Fibroblast of skin of scalp (primary cell): ENCODE measurements at regions not wholly inside any gene's neighbourhood (a gene's known extent, or its start where the extent isn't known, plus 50 kb on each side); places are given as distances from the start of the nearest gene placed in this dataset.
"Not testable (repeated sequence)": the region's sequence is repeated elsewhere in the genome, so short reads cannot be mapped to it uniquely, and the experiment has no call there.

ENCODE experiments used
- DNase-seq: peaks from one replicate; pipeline ENCODE4 v3.0.0-alpha.2; 2013

DNA sequence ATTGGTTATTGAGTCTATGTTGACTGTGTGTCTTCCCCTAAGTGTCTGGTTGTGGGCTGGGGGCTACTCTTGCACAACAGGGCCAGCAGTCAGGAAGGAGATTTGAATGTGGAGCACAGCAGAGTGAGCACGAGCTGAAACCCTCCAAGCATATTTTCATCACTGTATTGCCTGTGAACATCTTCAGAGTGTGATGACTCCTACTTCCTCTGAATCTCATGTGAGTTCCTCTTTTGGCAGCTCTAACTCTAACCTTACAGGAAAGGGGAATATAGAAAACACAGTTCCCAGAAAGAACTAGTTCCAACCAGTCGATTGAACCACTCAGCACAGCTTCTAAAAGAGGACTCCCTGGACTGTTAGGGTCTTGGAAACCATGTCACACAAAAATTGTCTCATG lies 211.6 kb downstream of the RAP2B start:
- DNase-seq: no peak

DNA sequence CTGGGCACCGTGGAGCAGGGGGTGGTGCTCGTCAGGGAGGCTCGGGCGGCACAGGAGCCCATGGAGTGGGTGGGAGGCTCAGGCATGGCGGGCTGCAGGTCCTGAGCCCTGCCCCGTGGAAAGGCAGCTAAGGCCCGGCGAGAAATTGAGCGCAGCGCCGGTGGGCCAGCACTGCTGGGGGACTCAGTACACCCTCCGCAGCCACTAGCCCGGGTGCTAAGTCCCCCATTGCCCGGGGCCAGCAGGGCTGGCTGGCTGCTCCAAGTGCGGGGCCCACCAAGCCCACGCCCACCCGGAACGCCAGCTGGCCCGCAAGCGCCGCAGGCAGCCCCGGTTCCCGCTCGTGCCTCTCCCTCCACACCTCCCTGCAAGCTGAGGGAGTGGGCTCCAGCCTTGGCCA lies 216.3 kb downstream of the RAP2B start:
- DNase-seq: not testable (repeated sequence)

DNA sequence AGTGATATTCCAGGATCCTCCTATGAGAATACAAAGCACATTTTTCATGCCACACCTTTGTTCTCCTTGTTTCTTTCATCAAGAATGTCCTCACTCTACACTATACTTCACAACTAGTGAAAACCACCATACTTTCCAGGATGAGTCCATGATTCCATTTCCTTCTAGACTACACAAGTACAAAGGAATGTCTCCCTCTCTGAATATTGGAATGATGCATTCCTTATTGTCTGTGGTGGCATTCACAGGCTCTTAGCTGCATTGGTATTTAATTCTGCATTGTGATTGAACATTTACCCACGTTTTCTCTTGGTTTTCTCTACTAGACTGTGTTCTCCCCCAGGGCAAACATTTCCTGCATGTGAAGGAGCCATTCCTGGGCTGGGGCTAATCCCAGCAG lies 217.5 kb downstream of the RAP2B start:
- peak; percentile 85 for DNase-seq

DNA sequence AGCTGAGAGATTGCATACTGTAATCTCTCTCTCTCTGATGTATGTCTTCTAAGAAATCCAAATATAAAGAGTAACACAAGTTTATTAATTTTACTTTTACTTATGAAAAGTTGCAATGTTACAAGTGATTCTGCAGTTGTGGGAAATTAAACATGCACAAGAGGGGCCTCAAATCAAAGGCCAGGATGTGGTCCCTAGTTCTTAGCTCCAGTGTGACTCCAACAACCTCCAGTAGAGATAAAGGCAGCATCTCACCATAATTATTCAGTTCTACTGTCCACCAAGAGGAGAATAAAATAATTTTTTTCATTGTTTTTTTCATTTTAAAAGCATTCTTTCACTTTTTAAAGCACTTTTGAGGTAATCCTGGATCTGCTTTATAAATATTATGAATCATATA lies 223.3 kb downstream of the RAP2B start:
- no peak for DNase-seq

DNA sequence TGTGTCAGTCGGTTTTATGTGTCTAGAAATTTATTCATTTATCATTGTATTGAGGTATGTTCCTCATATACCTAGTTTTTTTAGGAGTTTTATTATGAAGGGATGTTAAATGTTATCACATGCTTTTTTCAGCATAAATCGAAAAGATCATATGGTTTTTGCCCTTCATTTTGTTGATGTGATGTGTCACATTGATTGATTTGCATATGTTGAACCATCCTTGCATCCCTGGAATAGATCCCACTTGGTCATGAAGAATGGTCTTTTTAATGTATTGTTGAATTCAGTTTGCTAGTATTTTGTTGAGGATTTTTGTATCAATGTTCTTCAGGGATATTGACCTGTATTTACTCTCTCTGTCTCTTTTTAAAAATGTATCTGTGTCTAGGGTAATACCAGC lies 230.3 kb downstream of the RAP2B start:
- DNase-seq: no peak

DNA sequence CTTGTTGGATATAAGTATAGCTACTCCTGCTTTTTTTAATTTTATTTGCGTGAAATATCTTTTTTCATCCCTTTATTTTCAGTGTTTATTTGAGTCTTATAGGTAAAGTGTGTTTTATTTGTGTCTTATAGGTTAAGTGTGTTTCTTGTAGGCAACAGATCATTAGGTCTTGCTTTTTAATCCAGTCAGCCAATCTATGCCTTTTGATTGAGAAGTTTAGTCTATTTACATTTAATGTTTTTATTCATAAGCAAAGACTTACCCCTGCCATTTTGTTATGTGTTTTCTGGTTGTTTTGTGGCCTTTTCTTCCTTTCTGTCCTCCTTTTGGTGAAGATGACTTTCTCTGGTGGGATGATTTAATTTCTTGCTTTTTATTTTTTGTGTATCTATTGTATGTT lies 232.0 kb downstream of the RAP2B start:
- no peak for DNase-seq

DNA sequence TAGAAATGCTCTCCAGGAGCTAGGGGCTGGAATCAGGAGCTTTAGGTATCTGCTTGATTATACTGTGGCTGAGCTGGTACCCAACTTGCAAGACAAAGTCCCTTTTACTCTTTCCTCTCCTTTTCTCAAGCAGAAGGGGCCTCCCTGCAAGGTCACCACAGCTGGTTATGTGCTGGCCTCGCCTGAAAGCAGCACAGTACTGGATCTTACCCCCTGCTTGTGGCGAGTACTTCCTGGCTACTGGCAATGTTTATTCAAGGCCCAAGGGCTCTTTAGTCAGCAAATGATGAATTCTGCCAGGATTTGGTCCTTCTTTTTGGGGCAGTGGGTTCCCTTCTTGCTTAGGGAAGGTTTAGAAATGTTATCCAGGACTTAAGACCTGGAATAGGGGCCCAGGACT lies 234.6 kb downstream of the RAP2B start:
- no peak for DNase-seq

DNA sequence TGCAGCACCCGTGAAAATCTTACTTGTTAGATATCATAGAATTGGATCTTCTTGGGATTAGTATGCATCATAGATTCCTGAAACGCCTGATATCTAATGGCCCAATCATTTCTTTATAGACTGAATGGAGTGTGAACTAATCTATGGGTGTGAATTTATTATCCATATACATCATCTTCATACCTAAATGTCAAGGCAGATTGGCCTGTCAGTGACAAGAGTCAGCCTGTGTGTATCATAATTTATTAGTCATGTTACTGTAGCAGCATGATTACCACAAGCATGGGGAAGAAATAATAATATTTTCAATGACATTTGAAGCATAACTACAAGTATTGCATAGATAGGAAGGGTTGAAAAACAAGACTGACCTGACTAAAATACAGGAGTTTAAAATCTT lies 235.8 kb downstream of the RAP2B start:
- peak; percentile 18 for DNase-seq

DNA sequence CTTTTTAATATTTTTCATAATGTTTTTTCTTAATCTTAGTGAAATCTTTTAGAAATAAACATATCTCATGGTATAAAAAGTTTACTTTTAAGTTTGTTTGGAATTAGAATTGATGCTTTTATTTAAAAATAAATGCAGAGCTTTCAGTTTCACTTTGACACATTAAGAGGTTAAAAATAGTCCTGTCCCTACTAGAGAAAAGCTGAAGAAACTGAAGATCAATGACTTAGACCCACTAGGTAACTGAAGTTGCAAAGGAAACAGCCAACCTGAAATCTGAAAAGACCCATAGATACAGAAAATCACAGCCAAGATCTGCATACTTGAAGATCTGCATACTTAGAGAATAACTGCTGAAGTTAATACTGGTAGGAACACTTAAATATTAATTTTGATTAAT lies 237.6 kb downstream of the RAP2B start:
- no peak for DNase-seq

DNA sequence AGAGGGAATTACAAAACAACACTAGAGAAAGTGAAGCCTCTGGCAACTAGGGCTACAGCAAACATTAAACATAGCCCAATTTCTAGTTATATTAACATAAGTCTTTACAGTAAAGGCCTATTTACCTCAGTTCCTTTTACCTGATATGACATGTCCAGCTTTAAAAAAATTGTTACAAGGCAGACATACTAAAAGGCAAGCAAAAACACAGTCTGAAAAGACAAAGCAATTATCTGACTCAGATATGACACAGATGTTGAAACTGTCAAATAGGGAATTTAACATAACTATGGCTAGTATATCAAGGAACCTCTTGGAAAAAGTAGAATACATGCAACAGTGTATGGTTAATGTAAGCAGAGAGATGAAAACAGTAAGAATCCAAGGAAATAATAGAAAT lies 238.6 kb downstream of the RAP2B start:
- DNase-seq: no peak

DNA sequence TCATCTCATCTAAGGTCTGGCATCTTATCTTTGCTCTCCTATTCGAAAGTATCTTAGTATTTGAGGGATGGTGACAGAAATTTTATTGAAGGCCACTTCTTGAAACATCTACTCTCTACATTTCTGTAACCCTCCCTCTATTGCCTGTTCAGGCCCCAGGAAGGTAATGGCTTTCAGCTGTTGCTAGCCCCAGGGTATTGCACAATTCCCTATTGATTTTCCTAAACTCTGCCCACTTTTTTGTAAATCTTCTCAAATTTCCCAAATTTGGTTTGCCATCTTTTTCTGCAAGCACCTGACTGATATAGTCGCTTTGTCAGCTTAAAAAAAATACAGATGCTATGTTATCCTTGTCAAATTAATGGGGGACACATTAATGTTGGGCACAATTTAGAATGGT lies 242.1 kb downstream of the RAP2B start:
- DNase-seq: no peak

DNA sequence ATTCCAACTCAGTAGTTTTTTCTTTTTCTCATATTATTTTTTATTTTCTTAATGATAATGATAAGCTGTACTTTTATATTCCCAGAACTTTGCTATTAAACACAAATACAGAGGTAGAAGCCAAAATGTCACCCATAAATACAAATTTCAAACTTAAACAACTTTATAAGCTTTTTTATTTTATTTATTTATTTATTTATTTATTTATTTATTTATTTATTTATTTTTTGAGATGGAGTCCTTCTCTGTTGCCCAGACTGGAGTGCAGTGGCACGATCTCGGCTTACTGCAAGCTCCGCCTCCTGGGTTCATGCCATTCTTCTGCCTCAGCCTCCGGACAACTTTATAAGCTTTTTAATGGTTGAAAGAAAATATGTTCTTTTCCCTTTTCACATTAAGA lies 243.3 kb downstream of the RAP2B start:
- not testable (repeated sequence) for DNase-seq

DNA sequence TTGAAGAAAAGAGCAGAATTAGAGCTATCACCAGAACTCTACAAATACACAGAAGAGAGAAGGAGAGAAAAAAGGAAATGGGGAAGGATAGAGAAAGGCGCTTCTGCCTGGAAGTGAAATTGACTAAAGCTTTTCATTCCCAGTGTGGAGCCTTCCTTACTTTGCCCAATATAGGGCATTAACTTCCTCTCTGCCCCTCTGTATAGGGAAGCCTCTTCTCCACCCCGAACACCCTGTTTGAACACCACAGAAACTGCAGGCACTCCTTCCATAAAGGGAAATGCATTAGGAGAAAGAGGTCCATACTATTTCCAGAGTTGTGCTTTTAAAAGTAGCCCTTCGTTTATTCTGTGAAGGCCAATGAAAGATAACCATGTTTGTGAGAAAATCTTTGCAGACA lies 248.5 kb downstream of the RAP2B start:
- no peak for DNase-seq

DNA sequence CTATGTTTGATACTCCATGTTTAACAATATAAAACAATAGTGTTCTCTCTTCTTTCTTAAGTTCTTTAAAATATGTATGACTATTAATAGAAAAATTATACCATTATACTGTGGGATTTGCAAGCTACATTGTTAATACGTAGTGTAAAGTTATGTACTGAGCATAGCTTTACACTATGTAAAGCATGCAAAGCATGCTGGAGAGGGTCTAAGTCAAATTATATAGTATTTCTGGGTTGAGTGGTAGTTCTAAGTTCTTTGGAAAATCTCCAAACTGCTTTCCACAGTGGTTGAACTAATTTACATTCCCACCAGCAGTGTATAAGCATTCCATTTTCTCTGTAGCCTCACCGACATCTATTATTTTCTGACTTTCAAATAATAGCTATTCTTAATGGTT lies 253.0 kb downstream of the RAP2B start:
- peak; percentile 92 for DNase-seq

DNA sequence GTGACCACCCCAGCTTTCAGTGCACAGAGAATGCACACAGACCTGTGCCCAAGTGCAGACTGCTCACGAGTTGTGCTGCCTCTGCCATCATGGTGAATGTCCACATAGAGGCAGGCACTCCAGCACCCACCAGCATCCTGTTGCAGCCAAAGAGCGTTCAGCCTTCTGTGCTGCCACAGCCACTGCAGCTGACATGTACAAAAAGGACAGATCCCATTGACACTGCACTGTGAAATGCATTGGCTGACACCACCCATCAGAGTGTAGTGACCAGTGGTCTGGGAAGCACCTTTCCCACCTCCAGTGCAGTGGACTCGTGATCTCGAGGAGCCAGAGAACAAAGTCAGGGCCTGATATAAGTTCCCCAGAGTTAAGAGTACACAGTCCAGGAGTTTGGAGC lies 260.3 kb downstream of the RAP2B start:
- DNase-seq: no peak

DNA sequence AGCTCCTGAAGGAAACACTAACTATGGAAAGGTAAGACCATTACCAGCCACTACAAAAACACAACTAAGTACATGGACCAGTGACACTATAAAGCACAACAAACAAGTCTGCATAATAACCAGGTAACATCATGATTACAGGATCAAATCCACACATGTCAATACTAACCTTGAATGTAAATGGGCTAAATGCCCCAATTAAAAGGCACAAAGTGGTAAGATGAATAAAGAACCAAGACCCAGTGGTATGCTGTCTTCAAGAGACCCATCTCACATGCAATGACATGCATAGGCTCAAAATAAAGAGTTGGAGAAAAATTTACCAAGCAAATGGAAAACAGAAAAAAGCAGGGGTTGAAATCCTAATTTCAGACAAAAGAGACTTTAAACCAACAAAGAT lies 261.8 kb downstream of the RAP2B start:
- DNase-seq: not testable (repeated sequence)

DNA sequence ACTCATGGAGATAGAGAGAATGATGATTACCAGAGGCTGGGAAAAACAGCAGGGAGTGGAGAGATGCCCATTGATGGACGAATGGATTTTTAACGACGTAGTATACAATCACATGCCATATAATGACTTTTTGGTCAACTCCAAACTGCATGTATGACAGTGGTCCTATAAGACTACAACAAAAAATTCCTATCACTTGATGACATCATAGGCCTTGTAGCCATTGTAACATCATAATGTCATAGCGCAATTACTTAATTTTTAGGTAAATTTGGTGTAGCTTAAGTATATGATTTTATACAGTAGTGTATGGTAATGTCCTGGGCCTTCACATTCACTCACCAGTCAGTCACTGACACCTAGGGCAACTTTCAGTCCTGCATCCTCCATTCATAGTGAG lies 264.3 kb downstream of the RAP2B start:
- no peak for DNase-seq

DNA sequence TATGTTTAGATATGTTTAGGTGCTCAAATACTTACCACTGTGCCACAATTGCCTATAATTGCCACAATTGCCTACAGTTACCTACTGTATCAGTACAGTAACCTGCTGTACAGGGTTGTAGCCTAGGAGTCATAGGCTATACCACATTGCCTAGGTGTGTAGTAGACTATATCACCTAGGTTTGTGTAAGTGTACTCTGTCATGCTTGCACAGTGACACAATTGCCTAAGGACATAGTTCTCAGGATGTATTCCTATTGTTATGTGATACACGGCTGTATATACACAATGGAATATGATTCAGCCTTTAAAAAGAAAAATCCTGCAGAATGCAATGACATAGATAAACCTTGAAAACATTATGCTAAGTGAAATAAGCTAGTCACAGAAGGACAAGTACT lies 264.8 kb downstream of the RAP2B start:
- no peak for DNase-seq

DNA sequence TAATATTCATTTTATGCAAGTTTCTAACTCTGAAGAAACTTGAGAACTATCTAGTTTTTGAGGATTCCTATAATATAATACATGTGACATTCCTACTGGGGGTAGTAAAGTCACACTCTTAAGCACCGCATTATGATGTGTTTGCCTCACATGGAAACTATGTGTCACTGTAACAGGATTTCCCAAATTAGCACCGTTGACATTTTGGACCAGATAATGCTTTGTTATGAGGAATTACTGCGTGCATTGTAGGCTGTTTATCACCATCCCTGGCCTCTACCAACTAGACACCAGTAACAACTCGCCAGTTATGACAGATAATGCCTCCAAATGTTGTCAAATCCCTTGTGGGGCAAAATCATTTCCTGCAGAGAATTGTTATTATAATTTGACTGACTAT lies 267.8 kb downstream of the RAP2B start:
- DNase-seq: peak; percentile 72

DNA sequence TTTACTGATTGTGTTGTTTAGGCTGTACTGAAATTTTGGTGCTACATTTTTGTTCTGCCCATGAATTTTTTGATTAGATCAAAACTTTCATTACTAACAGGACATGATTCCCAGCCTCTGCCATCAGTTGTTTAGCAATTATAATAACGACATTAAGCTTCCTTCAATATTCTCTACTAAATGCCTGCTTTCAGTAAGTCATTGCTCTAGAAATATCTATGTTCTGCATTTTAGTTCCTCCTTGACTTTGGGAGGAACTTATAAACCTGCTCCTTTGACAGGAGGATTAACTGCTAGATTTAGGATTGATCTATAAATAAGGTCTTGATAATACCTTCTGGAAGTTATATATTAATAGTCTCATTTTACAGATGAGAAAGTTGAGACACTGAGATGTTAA lies 269.1 kb downstream of the RAP2B start:
- DNase-seq: no peak

DNA sequence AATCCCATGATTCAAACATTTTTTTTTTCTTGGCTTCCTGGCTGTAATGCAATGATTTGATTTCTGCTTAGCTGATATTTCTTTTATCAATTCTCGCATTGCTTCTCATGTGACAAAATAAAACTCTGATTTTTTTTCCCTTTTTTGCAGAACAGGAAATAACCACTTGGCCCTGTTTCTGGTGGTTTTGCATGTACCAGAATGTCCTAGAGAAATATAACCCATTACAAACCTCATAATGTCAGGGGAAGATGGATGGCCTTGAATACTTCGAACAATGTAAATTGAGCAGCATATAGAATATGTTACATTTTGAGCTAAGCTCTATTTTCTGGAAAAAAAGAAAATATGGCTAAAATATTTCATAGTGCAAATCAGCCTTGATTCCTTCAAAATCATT lies 275.6 kb downstream of the RAP2B start:
- no peak for DNase-seq

DNA sequence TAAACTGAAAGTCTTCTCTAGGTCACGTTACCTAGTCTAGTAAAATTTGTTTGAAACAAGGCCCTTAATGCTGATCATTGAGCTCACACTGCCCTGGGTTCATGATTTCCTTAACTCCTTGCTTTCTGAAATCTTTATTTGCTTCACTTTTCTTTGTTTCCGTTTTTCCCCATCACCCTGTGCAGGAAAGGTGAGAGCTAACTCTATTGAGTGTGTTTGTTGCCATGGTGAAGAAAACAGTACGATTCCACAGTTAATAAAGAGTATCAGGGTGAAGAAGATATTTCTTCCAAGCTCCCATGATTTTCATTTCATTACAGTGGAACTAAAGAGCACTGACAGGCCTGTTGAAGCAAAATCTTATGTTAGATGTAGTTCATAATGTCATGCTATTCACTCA lies 276.2 kb downstream of the RAP2B start:
- DNase-seq: no peak

DNA sequence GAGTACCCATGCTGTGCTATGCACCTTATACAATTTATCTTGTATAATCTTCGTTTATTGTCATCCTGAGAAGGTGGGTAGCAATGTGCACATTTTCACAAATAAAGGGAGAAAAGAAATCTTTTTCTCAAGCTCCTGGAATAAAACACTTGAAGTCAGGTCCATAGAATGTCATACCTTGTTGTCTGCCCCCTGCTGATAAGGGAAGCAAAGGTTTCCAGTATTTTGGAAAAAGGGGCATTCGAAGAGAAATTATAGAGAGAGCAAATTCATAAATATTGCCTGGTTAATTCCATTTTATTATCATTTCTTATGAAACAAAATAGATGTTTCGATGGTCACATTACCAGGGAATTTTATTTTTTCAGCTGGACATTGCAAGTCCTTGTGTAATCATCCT lies 277.8 kb downstream of the RAP2B start:
- DNase-seq: no peak

DNA sequence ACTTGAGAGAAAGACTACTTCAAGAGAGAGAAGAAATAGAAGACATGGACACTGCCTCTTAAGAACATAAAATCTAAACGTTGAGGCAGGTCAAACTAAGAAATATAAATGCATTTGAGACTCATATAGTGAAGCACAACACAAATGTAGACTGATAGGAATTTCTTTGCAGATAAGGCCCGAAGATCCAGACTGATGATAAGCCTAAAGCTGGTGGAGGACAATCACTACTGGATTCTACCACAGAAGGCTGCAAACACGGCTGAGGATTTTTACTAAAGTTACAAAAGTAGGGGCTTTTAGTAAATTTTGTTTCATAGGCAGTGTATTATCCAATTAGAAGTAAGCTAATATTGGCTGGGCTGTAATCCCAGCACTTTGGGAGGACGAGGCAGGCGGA lies 278.3 kb downstream of the RAP2B start:
- DNase-seq: no peak

DNA sequence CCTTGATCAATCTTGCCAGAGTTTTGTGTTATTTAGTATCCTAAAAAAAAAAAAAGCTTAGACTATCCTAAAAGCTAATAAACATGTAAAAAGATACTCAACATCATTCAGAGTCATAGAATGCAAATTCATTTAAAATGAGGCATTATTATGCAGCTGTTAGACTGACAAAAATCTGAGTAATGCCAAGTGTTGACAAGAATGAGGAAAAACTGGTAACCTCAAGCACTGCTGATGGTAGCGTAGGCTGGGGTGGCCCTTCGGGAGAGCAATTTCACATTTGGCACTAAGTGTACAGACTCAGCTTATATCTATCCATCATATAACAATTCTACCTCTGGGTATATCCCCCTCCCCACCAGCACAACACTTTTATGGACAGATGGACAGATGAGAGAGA lies 280.4 kb downstream of the RAP2B start:
- DNase-seq: peak; percentile 63
